H9 (cell line): ENCODE measurements at regions not wholly inside any gene's neighbourhood (a gene's known extent, or its start where the extent isn't known, plus 50 kb on each side); places are given as distances from the start of the nearest gene placed in this dataset.

Experiments
- DNase-seq: peaks from one replicate; pipeline ENCODE4 v3.0.0-alpha.2; 2017
- H2AFZ ChIP-seq: one replicate; pipeline ENCODE4 v1.6.1; 2013; ENCODE audit warnings: mild to moderate bottlenecking, low read length, control low read depth, moderate library complexity
- H2AK5ac ChIP-seq: 2 replicates; pipeline ENCODE4 v1.6.1; 2013; ENCODE audit warnings: low read length, control low read depth, mixed read lengths; ENCODE audit not compliant: insufficient read length
- H2BK120ac ChIP-seq: one replicate; pipeline ENCODE4 v1.6.1; 2013; ENCODE audit warnings: low read depth, mild to moderate bottlenecking, low read length, control low read depth, inconsistent platforms; ENCODE audit not compliant: poor library complexity, severe bottlenecking
- H2BK12ac ChIP-seq: 2 replicates; pipeline ENCODE4 v1.6.1; 2013; ENCODE audit warnings: low read length, control low read depth, mixed read lengths, low read depth; ENCODE audit not compliant: insufficient read length
- H2BK15ac ChIP-seq: 2 replicates; pipeline ENCODE4 v1.6.1; 2013; ENCODE audit warnings: low read depth, low read length, control low read depth
- H2BK20ac ChIP-seq: one replicate; pipeline ENCODE4 v1.6.1; 2013; ENCODE audit warnings: low read depth, mild to moderate bottlenecking, low read length, control low read depth, inconsistent platforms; ENCODE audit not compliant: poor library complexity, severe bottlenecking
- H2BK5ac ChIP-seq: 2 replicates; pipeline ENCODE4 v1.6.1; 2013; ENCODE audit warnings: low read length, control low read depth, mixed read lengths; ENCODE audit not compliant: insufficient read length
- H3K14ac ChIP-seq: 2 replicates; pipeline ENCODE4 v1.6.1; 2013; ENCODE audit warnings: low read length, control low read depth; ENCODE audit not compliant: insufficient read depth
- H3K18ac ChIP-seq: 2 replicates; pipeline ENCODE4 v1.6.1; 2013; ENCODE audit warnings: low read depth, mild to moderate bottlenecking, mixed read lengths, low read length, control low read depth; ENCODE audit not compliant: insufficient read length
- H3K23ac ChIP-seq: 2 replicates; pipeline ENCODE4 v1.6.1; 2013; ENCODE audit warnings: low read length, control low read depth, mixed read lengths, low read depth; ENCODE audit not compliant: insufficient read length
- H3K23me2 ChIP-seq: 2 replicates; pipeline ENCODE4 v1.6.1; 2013; ENCODE audit warnings: low read depth, mild to moderate bottlenecking, mixed read lengths, low read length, control low read depth; ENCODE audit not compliant: insufficient read length, poor library complexity, severe bottlenecking
- H3K27ac ChIP-seq: 2 replicates; pipeline ENCODE4 v1.5.1; 2013; ENCODE audit warnings: low read length, control low read depth, mixed read lengths, low read depth; ENCODE audit not compliant: insufficient read length
- H3K27me3 ChIP-seq: 2 replicates; pipeline ENCODE4 v1.6.1; 2013; ENCODE audit warnings: low read length, control low read depth, inconsistent platforms; ENCODE audit not compliant: insufficient read depth
- H3K4ac ChIP-seq: 2 replicates; pipeline ENCODE4 v1.6.1; 2013; ENCODE audit warnings: low read depth, mild to moderate bottlenecking, control low read depth, inconsistent platforms, low read length, moderate library complexity
- H3K4me1 ChIP-seq: 2 replicates; pipeline ENCODE4 v1.6.1; 2013; ENCODE audit warnings: low read length, control low read depth, inconsistent platforms; ENCODE audit not compliant: insufficient read depth
- H3K4me2 ChIP-seq: 2 replicates; pipeline ENCODE4 v1.6.1; 2013; ENCODE audit warnings: low read length, control low read depth, mixed read lengths; ENCODE audit not compliant: insufficient read length, insufficient read depth
- H3K56ac ChIP-seq: 2 replicates; pipeline ENCODE4 v1.6.1; 2013; ENCODE audit warnings: low read depth, mild to moderate bottlenecking, mixed read lengths, low read length, control low read depth; ENCODE audit not compliant: insufficient read length
- H3K79me1 ChIP-seq: 2 replicates; pipeline ENCODE4 v1.6.1; 2013; ENCODE audit warnings: low read depth, mild to moderate bottlenecking, moderate library complexity, low read length, control low read depth, inconsistent platforms; ENCODE audit not compliant: insufficient read depth, poor library complexity, severe bottlenecking
- H3K79me2 ChIP-seq: 2 replicates; pipeline ENCODE4 v1.6.1; 2013; ENCODE audit warnings: low read length, control low read depth, inconsistent platforms; ENCODE audit not compliant: insufficient read depth
- H3K9ac ChIP-seq: 2 replicates; pipeline ENCODE4 v1.6.1; 2013; ENCODE audit warnings: low read length, control low read depth, mixed read lengths; ENCODE audit not compliant: insufficient read length; ENCODE audit errors: extremely low read depth
- H3K9me3 ChIP-seq: one replicate; pipeline ENCODE4 v1.6.1; 2013; ENCODE audit warnings: low read depth, low read length, inconsistent platforms; ENCODE audit not compliant: control insufficient read depth
- H3T11ph ChIP-seq: one replicate; pipeline ENCODE4 v1.6.1; 2013; ENCODE audit warnings: mild to moderate bottlenecking, low read length, control low read depth, inconsistent platforms
- H4K20me1 ChIP-seq: one replicate; pipeline ENCODE4 v1.6.1; 2013; ENCODE audit not compliant: control insufficient read depth, insufficient read length, insufficient read depth
- H4K5ac ChIP-seq: 2 replicates; pipeline ENCODE4 v1.6.1; 2013; ENCODE audit warnings: low read depth, mild to moderate bottlenecking, mixed read lengths, low read length, control low read depth; ENCODE audit not compliant: insufficient read length
- H4K8ac ChIP-seq: replicated peaks from 2 replicates; pipeline ENCODE4 v1.6.1; 2013; ENCODE audit warnings: low read length, control low read depth, mixed read lengths, low read depth; ENCODE audit not compliant: insufficient read length
- H4K91ac ChIP-seq: 2 replicates; pipeline ENCODE4 v1.6.1; 2013; ENCODE audit warnings: low read depth, mild to moderate bottlenecking, moderate library complexity, mixed read lengths, low read length, control low read depth; ENCODE audit not compliant: insufficient read length
- H3K27ac Mint-ChIP-seq, 3 experiments: 2 replicates in 2 of 3; 3 replicates in 1 of 3; pipeline ENCODE4 v1.8.0; 2020 to 2021; ENCODE audit warnings: mixed read lengths in 3 of 3, mild to moderate bottlenecking in 1 of 3, moderate library complexity in 1 of 3
- H3K27me3 Mint-ChIP-seq: 2 replicates; pipeline ENCODE4 v1.8.0; 2021; ENCODE audit warnings: low read depth, mild to moderate bottlenecking, moderate library complexity, mixed read lengths
- H3K36me3 Mint-ChIP-seq, 3 experiments: 2 replicates in 2 of 3; 3 replicates in 1 of 3; pipeline ENCODE4 v1.8.0; 2020 to 2021; ENCODE audit warnings: low read depth in 3 of 3, mixed read lengths in 3 of 3; ENCODE audit not compliant: insufficient read depth in 1 of 3
- H3K4me1 Mint-ChIP-seq, 2 experiments: 2 replicates each; pipeline ENCODE4 v1.8.0; 2020; ENCODE audit warnings: mixed read lengths in 2 of 2
- H3K4me3 Mint-ChIP-seq, 2 experiments: 2 replicates in 1 of 2; 3 replicates in 1 of 2; pipeline ENCODE4 v1.8.0; 2020 to 2021; ENCODE audit warnings: mild to moderate bottlenecking in 2 of 2, mixed read lengths in 2 of 2, moderate library complexity in 1 of 2
- H3K9me3 Mint-ChIP-seq, 2 experiments: 2 replicates in 1 of 2; 3 replicates in 1 of 2; pipeline ENCODE4 v1.8.0; 2020; ENCODE audit warnings: mild to moderate bottlenecking in 2 of 2, mixed read lengths in 2 of 2, moderate library complexity in 1 of 2
- CTCF ChIP-seq: fragments of 200-600 bp; sonication (generic); conservative IDR thresholded peaks from 3 replicates; pipeline ENCODE4 v1.8.0; 2021; ENCODE audit warnings: antibody characterized with exemption, mild to moderate bottlenecking
- WGBS: extraction: QIAGEN DNeasy Blood & Tissue Kit; methylation state at CpG from one replicate; pipeline ENCODE4 v1.1.7; 2013; ENCODE audit warnings: missing lambda C conversion rate, low lambda C conversion rate, mixed read lengths; ENCODE audit not compliant: insufficient read length; ENCODE audit errors: extremely low coverage; 5-methylcytosine and 5-hydroxymethylcytosine counted together

- no peaks in the 10 kb centered on the region for H3K9me3 ChIP-seq
- no peak overlapping the region for H3K4me2 ChIP-seq
- no peak overlapping the region for H3K14ac ChIP-seq
- no peak overlapping the region for H4K91ac ChIP-seq
- H3K9ac ChIP-seq, result no peak overlapping the region
- DNase-seq, result no peak
- H3K4me1 Mint-ChIP-seq, result no peaks in the 10 kb centered on the region
- H3K56ac ChIP-seq, result no peak overlapping the region
- H2BK12ac ChIP-seq, result no peak overlapping the region
- no peak overlapping the region for H3K23ac ChIP-seq
- no peaks in the 10 kb centered on the region for H3K79me1 ChIP-seq
- H3K27me3 ChIP-seq, result no peaks in the 10 kb centered on the region
- no peak overlapping the region for H2BK120ac ChIP-seq
- no peaks in the 10 kb centered on the region for H4K20me1 ChIP-seq
- no peak overlapping the region for H3K4me3 Mint-ChIP-seq
- H3K27ac Mint-ChIP-seq, result no peak overlapping the region
- H3K36me3 Mint-ChIP-seq, result no peaks in the 10 kb centered on the region
- H4K8ac ChIP-seq, result no peak overlapping the region
- H3T11ph ChIP-seq, result no peak overlapping the region
- no peak overlapping the region for H2BK5ac ChIP-seq
- H2AK5ac ChIP-seq, result no peak overlapping the region
- no peak overlapping the region for H3K4ac ChIP-seq
- H2BK15ac ChIP-seq, result no peak overlapping the region
- H3K9me3 Mint-ChIP-seq, result no peaks in the 10 kb centered on the region
- no peak overlapping the region for H3K27ac ChIP-seq
- no peak for TF ChIP-seq CTCF
- no peak overlapping the region for H4K5ac ChIP-seq
- no peaks in the 10 kb centered on the region for H3K4me1 ChIP-seq
- no peaks in the 10 kb centered on the region for H3K79me2 ChIP-seq
- WGBS, result no CpG with 5 or more reads among the region's 7 CpGs
- peaks cover 2% of the 10 kb centered on the region; the same call in 1 of the 2 replicates for H3K27me3 Mint-ChIP-seq
- H2BK20ac ChIP-seq, result no peak overlapping the region
- H3K18ac ChIP-seq, result no peak overlapping the region
- no peak overlapping the region for H2AFZ ChIP-seq
- H3K23me2 ChIP-seq, result no peaks in the 10 kb centered on the region
Measured at GRCh38 chr1:199741586-199741985, 285.9 kb upstream of the NR5A2 start.
